ENCODE measurements at regions not wholly inside any gene's neighbourhood (a gene's known extent, or its start where the extent isn't known, plus 50 kb on each side); places are given as distances from the start of the nearest gene placed in this dataset.

DNA sequence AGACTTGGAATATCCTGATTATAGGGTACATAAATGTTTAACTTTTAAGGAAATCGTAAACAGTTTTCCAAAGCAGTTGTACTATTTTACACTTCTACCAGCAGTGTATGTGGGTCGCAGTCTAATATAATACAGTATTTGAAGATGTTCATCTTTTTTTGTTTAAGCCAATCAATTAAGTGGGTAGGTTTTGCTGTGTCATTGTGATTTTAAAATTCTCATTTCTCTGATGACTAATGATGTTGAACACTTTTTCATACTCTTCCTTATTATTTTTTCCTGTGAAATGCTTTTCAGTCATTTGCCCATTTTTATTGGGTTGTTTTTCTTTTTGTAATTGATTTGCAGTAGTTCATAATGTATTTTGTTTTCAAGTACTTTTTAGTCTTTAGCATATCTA, 2689.7 kb downstream of the PCDH9 start:
- TF ChIP-seq, protein P1, sequence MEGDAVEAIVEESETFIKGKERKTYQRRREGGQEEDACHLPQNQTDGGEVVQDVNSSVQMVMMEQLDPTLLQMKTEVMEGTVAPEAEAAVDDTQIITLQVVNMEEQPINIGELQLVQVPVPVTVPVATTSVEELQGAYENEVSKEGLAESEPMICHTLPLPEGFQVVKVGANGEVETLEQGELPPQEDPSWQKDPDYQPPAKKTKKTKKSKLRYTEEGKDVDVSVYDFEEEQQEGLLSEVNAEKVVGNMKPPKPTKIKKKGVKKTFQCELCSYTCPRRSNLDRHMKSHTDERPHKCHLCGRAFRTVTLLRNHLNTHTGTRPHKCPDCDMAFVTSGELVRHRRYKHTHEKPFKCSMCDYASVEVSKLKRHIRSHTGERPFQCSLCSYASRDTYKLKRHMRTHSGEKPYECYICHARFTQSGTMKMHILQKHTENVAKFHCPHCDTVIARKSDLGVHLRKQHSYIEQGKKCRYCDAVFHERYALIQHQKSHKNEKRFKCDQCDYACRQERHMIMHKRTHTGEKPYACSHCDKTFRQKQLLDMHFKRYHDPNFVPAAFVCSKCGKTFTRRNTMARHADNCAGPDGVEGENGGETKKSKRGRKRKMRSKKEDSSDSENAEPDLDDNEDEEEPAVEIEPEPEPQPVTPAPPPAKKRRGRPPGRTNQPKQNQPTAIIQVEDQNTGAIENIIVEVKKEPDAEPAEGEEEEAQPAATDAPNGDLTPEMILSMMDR (IDR thresholded peaks at IDR 0.05; ENCODE audit: low read depth, low read length, poor library complexity, severe bottlenecking): no peak
- no peak for TF ChIP-seq EZH2phosphoT487 (IDR thresholded peaks at IDR 0.05; ENCODE audit: borderline replicate concordance, low read length)
